GM19395 (cell line): ENCODE measurements at regions not wholly inside any gene's neighbourhood (a gene's known extent, or its start where the extent isn't known, plus 50 kb on each side); places are given as distances from the start of the nearest gene placed in this dataset.

Source experiments
- ATAC-seq: cut with Tn5 transposase; IDR thresholded peaks from one replicate; pipeline ENCODE4 v1.9.1; 2021; ENCODE audit warnings: mild to moderate bottlenecking, moderate library complexity; ENCODE audit not compliant: unreplicated experiment

DNA sequence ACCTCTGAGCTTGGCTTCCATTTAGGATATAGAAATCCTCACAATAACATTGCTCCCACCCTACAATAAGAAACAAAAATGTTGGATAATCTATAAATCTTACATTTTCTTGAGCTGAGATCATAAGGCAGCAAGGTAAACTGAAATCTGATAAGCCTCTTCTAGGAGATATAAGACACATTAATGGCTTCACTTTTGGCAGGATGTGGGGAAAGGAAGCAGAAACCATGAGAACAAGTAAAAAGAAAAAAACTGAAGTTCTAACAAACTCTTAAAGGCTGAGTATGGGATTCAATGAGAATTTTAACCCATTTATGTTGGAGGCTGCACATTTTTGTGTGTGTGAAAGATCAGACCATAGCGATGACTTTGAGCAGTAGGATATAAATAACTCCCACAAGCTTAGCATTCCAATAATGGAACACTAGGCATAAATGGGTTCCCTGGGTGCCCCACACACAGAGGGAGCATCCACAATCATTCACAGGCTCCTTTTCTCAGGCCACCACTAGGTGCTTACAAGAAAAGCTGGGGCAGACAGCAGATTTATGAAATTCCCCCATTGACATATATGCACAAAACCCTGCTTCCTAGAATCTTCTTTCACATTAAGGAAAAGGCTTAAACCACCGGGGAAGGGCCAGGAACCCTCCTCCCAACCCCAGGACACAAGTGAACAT, 564.9 kb upstream of the MGMT start:
- no peak for ATAC-seq

DNA sequence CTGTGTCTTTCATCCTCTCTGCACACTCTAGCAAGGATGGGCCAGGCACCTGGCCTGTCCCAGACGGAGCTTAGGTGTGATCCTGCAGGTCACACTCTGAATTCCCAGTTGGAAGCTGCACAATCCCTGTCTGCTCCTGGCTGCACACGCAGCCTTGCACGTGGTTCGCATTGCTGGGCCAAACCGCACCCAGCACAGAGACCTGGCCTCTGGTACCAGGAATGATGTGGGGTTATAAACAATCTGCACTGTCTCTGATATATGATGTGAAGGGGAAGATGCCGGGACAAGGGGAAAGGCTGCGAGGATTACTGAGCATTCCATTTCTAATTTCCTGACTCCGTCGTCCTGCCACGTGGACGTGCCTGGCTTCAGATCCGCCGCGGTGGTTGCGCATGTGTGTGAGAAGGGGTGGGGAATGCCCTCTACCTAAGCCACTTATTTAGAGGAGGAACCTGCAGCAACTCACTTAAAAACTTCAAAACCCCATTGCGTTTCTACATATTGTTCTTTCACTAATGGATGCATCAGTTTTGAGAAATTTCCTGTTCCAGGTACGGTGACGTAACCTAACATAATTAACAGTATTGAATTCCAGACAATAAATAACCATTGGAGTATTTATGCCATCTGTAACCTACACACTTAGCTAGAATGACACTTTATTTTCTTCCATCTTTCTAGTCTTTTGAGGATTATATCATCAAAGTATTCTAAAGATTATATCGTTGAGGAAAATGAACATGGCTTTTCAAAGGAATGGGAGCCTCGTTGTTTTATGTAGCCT, 559.7 kb upstream of the MGMT start:
- ATAC-seq: no peak

DNA sequence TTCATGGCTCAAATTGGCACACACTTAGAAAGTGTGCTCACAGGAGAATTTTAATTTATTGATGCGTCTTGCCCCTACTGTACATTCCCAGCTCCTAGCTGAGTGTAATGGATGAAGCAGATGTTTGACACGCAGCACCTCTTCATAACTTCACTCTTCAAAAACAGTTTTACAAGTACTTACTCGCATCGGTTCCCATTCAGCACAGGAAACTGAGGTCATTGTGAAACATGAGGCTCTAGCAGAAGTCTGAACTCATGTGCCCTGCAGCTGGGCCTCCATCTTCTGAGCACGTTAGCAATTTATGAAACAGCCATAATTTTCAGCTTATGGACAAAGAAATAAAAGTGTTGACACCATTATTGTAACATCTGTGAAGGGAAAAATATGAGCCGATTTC, 558.9 kb upstream of the MGMT start:
- ATAC-seq: peak; percentile 76

DNA sequence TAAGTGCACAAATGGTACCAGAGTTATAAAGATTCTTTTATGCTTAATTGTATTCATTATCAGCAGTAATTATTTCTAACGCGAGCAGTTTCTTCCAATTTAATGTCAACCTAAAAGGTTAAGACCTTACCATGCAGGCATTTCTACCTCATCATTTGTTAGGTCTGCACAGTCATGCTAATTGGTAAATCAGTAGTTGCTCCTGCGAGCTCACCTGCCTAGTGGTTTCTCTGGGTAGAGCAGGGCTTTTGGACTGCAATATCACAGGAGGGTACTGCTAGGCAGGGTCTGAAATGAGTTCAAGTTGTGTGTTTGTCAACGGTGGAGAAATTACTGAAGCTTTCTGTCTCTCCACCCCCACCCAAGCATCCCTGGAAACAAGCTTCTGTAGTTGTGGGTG, 558.5 kb upstream of the MGMT start:
- no peak for ATAC-seq

DNA sequence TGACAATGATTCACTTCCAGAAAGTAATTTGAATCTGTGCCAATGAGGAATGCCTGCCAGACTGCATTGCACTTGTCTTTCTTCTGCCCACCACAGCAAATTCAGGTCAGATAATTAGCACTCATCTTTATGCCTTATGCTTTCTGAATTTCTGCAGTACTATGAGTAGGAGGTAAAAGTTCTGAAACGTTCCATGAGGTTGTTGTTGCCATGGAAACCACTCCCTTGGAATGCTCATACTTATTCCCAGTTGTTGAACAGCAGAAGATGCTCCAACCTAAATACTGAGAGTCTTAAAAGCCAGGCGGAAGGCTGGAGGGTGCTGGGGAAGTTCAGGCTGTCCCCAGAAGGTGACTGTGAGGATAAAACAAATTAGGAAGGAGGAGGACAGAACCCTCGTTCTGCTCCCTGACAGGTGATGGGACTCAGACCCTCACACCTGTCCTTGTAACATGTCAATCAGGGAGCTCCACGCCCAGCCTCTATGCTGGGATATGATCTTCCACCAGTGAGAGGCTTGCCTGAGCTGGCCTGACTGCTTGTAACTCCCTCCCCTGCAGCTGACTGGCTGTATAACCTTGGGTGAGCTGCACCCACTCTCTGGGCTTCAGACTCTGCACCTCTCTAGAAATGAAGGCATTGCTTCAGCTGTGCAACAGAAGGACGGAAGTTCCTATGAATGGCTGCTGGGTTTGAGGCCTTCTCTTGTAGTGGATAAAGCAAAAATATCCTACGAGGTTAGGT, 554.3 kb upstream of the MGMT start:
- ATAC-seq: no peak

DNA sequence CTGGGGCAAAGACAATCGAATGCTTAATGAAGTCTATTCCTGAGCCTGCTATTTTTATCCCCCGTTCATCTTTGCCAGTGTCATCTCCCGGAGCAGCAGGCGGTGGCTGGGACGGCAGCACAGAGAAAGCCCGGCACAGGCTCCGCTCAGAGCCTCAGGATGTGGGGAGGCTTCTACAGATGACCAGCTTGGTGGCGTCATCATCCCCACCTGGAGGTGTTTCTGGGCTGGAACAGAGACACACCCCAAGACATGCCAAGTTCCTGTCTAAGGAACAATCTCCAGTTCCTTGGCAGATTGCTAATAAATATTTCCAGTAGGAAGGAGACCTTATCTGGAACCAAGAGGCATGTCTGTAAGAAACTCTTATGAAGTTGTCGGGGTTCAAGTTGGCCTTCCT, 552.4 kb upstream of the MGMT start:
- ATAC-seq: no peak

DNA sequence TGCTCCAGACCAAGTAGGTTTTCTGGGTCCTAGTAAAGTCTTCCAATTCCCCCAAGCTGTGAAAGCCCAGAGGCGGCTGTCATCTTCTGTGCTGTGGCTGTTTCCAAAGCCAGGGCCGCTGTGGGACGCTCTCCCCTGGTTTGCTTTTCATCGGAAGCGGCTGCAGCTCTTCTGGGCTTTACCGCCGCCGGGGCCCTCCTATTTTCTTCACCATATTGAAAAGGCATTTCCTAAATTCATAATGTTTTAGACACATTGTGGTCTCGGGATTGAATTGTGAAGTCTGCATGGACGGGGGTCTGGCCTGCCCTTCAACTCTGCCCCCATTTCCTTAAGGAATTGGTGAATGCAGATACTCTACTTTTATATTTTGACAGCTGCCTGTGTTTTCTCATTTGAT, 551.4 kb upstream of the MGMT start:
- ATAC-seq: no peak

DNA sequence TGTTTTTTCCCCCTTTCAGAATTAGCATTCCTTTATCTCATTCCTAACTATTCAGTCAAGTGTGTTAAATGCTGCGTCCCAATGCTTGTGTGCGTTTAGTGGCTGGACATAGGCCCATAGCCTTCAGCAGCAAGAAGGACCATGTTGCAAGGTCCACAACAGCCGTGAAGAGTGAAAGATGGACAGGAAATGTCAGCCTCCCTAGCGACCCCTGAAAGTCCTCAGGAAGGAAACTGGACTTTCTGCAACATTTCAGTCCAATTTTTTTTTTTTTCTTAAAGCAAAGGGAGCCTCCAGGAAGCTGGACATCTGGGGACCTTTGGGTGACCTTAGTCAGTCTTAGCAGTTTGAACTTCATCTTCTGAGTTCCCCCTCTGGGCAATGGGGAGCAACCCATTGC, 550.7 kb upstream of the MGMT start:
- ATAC-seq: no peak

DNA sequence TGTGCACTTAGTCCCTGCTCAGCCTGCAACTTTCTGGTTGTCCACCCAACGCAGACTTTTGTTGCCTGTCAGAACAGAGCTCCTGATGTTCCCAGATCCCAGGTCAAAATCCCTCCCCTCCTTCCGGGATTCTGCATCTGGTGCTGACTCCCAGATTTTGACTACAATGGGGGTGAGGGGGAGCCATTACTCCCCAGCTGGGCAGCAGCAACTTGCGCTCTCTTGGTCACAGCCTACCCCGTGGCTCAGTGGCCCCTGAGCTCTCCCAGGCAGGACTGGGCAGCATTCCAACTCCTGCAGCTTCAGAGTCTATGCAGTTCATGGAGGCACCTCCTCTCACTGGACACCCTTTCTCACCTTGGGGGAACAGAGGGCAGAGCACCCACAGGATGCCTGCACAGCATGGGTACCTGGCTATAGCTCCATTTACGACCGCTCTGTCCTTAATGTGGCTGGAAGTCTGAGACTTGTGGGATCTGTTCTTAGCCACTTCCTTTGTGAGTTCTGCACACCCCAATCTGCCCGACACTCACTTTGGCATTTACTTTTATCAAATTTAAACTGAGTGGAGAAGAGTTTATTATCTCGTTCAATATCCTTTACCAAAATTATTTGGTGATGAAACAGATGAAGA, 545.5 kb upstream of the MGMT start:
- no peak for ATAC-seq

DNA sequence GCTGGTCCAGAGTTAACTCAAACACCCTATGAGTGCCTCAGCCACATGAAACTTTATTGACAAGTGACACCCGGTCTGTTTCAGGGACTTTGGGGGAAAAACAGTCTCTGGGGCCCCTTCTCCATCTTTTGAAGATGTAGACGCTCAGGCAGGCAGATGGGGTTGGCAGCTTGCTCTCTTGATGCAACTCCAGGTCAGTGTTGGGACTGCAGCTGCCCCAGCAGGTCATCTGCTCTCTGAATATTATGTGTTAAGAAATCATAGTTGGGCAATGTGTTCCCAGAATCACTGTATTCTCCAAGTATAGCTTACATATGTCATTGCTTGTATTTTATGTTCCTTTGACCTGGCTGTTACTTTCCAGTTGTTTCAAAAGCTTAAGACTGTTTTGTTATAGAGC, 544.9 kb upstream of the MGMT start:
- no peak for ATAC-seq

DNA sequence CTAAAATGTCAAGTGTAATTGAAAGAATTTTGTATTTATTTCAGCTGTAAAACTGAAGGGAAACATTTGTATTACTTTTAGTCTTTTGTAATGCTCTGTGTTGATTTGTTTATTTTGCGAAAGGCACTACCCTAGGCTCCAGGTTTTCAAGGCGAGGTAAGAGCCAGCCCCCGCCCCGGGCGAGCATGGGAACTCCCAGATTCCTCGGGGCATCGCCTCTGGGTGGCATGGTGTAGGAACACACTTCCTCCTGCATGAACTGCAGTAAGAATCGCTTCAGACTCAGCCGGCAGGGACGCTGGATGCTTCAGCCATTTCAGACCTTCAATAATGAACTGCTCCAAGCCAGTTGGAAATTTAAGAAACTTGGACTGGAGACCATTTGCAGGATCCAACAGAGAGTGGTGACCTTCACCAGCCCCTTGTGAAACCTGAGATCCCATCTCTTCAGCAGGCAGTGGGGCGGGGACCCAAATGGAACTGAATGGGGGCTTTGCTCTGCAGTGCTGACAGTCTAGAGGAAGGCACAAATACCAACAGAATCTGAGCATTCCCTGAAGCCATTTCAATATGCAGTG, 544.3 kb upstream of the MGMT start:
- ATAC-seq: no peak

DNA sequence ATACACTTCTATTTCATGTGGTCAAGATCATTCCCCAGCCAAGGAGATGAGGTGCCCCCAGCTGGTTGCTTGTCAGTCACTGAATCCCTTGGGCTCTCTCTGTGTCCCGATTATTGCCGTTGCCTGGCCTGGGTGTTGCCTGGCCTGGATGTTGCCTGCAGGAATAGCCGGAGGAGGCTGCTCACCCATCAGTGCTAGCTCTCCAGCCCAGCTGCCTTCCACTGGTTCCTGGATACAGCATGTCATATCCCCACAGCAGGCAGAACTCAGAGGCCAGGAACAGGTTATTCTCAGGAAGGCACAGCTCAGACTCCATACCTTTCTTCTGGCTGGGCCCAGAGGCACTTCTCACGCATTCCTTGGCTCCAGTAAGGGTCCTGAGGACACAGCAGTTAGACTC, 542.1 kb upstream of the MGMT start:
- no peak for ATAC-seq

DNA sequence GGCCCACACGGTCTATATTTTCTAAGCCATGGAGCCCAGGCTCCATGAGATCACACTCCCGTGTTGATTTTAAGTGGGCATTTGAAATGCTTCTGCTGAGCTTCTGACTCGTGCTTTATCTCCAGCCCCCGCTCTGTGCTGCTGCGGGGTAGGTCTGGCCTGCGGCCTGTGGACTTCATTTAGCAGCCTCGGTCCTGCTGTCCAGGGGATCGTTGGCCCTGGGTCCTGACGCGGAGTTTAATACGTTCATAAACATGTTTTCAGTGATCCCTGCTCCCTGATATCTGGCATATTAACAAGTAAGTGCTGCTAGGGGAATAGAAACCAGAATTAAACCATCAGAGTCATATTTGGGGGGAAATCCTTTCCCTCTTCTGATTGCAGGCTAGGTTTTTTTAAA, 540.3 kb upstream of the MGMT start:
- ATAC-seq: no peak

DNA sequence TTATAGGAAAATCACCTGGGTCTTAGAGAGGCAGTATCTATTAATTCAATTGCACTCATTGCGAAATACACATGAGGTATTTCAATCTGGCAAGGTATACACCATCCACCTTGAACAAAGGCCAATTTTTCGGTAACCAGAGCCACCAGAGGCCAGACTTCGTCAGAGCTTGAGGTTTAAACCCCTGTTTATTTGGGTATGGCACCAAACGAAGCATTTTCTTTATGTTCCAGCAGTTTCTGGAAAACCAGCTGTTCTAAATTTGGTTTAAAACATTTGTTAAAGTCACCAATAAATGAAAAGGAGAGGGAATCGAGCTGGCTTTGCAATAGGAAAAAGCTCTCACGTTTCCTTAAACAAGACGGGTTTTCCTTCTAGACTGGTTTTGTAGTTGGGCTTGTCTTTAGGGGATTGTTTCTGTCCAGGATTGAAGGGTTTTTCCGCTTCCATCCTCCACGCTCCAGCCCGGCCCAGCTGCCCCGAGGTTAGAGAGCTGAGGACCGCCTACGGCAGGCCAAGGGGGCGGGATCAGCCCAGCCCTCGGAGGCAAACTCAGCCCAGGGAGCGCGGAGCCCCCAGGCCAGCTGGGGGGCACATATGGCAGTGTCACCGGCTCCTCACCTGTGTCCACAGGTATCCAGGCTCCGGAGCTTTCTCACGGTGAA, 539.4 kb upstream of the MGMT start:
- no peak for ATAC-seq

DNA sequence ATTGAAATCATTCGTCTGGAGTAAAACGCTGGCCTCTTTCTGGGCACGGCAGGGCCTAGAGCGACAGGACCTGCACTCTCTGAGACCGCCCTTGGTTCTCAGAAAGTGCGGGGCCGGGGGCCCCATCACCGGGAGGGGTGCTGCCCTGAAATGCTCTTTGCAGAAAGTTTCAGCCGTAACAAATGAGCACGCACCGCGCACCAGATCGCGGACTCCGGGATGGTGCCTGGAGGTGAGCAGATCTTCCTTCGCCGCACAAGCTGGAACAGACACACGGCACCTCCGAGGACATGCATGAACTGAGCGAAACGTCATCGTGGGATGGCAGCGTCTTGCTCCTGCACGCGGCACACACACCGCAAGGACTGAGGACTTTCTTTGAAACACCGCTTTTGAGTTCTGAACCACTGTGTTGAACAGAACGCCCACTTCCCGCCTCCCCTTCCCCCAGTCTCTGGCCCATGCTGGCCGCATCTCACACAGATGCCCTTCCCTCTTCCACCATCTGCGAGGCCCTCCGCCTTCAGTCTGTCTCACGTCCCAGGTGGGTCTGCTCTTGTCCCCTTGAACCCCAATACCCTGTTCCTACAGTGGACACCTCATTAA, 538.7 kb upstream of the MGMT start:
- no peak for ATAC-seq

DNA sequence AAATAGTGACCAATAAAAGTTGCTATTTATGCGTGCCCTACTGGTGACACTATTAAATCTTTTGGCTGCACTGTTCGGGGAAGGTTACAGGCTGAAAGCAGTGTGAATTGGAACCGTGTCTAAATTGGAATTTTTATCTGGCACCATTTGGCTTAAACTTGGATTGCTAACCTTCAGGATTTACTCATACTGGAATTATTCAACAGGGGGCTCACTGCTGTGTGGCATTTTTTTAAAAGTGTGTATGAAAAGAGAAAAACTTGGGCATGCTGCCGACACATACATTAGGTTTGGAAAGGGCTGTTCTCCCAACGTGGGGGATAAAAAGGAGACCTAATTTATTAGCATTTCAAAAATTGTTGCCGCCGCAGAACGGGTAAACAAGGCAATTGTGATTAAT, 537.9 kb upstream of the MGMT start:
- no peak for ATAC-seq

DNA sequence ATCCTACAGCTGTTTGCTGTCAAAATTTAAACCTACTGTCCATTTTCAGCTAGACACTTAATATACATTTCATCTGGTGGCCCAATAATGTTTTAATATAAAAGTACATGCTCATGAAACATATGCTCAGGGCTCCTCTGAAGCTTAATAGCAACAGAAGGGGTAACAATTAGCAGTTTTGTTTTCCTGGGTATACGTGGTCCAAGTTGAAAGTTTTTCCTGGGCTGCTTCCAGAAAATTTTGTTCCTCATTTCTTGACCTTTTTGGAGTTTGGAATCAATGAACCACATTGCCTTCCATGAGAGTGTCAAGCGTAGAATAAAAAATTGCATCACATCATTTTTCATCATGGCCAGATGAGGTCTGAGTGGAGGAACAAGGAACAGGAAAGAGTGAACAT, 537.3 kb upstream of the MGMT start:
- no peak for ATAC-seq

DNA sequence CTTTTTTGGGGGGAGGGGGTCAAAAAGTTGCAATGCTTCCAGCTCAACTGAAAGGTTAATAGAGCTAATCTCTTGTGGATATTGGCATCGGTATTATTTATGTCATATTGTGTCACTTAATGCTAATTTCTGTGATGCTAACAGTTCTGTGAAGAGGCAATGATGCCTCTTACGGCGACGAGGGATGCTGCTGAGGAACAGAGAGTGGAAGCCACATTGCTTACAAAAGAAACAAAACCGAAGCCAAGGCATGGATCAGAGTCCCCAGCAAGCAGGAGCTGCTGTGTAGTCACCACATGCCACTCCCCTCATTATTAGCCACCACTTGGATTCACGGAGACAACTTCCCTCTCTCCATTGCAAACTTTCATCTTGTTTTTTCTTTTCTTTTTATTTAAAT, 536.5 kb upstream of the MGMT start:
- ATAC-seq: no peak

DNA sequence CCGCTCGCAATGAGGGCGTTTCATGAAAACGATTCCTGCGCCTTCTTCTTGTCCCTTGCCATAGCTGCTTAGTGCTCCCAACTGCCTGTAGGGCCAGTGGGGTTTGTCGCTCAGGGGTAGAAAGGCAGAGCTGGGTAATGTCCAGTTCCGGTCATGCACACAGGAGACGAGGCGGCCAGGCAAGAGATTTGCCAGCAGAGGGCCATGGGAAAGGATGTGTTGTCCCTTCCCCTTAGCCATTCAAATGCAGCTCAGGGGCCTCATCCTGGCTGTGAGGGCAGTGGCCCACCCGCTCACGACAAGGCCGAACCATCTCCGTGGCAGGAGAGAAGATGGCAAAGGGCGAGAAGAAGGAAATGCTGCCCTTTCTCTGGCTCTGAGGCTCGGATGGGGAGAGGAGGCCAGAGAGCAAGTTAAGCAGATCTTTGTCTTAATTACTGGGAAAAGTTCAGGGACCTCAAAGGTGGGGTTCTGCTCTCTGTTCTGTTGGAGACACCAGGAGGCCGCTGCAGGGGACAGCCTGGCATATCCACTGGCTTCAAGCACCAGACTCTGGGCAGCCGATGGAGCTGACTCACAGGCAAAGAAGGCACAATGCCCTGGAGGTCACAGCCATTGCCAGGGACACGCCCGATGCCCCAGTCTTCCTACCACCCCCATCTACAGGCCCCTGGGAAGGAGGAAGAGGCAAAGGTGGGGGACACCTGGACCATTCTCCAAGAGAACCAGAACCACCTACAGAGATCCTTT, 534.8 kb upstream of the MGMT start:
- no peak for ATAC-seq

DNA sequence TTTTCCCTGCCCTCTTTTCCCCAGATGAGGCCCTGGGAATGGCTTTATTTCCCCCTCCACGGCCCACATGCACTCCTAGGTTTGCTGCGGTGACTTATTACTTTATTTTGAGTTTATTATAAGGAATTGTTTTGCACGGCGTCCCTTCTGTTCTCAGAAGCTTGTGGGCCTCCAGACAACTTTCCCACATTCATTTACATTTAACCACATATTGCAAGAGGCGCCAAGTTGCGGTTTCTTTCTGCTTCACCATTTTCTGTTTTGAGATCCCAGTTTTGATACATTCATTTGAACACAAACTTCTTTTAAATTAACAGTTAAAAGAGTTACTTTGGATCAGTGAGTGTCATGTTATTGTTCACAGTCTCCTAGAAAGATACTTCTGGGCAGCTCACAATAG, 532.5 kb upstream of the MGMT start:
- ATAC-seq: no peak
